Smooth muscle cell (in vitro differentiated cells): ENCODE measurements at regions not wholly inside any gene's neighbourhood (a gene's known extent, or its start where the extent isn't known, plus 50 kb on each side); places are given as distances from the start of the nearest gene placed in this dataset.

Experiments
- DNase-seq: peaks from one replicate; lab custom pipeline; 2025; ENCODE audit not compliant: unreplicated experiment; lab: John Stamatoyannopoulos, UW
- H2AFZ ChIP-seq: fragments of 200-600 bp; sonication (generic); 2 replicates; pipeline ENCODE4 v1.6.0; 2016; ENCODE audit warnings: antibody characterized with exemption, low read depth, mild to moderate bottlenecking
- H3F3A ChIP-seq: fragments of 200-600 bp; sonication (generic); 2 replicates; pipeline ENCODE4 v1.6.0; 2017; ENCODE audit warnings: antibody characterized with exemption, low read depth
- H3K27ac ChIP-seq: fragments of 200-600 bp; sonication (generic); 2 replicates; pipeline ENCODE4 v1.5.1; 2016; ENCODE audit warnings: low read depth, mild to moderate bottlenecking
- H3K27me3 ChIP-seq: fragments of 200-600 bp; sonication (generic); 2 replicates; pipeline ENCODE4 v1.6.1; 2016; ENCODE audit warnings: low read depth, mild to moderate bottlenecking
- H3K36me3 ChIP-seq: fragments of 200-600 bp; sonication (generic); 2 replicates; pipeline ENCODE4 v1.5.1; 2016; ENCODE audit warnings: low read depth
- H3K4me1 ChIP-seq: fragments of 200-600 bp; sonication (generic); 2 replicates; pipeline ENCODE4 v1.5.1; 2016; ENCODE audit warnings: low read depth
- H3K4me2 ChIP-seq: fragments of 200-600 bp; sonication (generic); 2 replicates; pipeline ENCODE4 v1.6.0; 2016; ENCODE audit warnings: mild to moderate bottlenecking
- H3K4me3 ChIP-seq: fragments of 200-600 bp; sonication (generic); 2 replicates; pipeline ENCODE4 v1.5.1; 2016; ENCODE audit warnings: mild to moderate bottlenecking
- H3K79me2 ChIP-seq: fragments of 200-600 bp; sonication (generic); 2 replicates; pipeline ENCODE4 v1.6.0; 2016; ENCODE audit warnings: low read depth, mild to moderate bottlenecking
- H3K9ac ChIP-seq: fragments of 200-600 bp; sonication (generic); 2 replicates; pipeline ENCODE4 v1.6.0; 2016; ENCODE audit warnings: low read depth
- H3K9me3 ChIP-seq: fragments of 200-600 bp; sonication (generic); replicated peaks from 2 replicates; pipeline ENCODE4 v1.5.1; 2016; ENCODE audit warnings: low read depth
- H4K20me1 ChIP-seq: fragments of 200-600 bp; sonication (generic); 2 replicates; pipeline ENCODE4 v1.6.0; 2016; ENCODE audit warnings: low read depth
- CTCF ChIP-seq: fragments of 200-600 bp; sonication (generic); IDR thresholded peaks from 2 replicates; pipeline ENCODE4 v1.5.1; 2017; ENCODE audit warnings: borderline replicate concordance, mild to moderate bottlenecking, antibody characterized with exemption; ENCODE audit not compliant: insufficient read depth, poor library complexity, severe bottlenecking
- WGBS: methylation state at CpG from one replicate; pipeline ENCODE4 v1.1.7; 2016; ENCODE audit warnings: low lambda C conversion rate; 5-methylcytosine and 5-hydroxymethylcytosine counted together

- Histone ChIP-seq H4K20me1 (no peaks in the 10 kb centered on the region), H3K9ac (no peak overlapping the region), H3F3A (no peaks in the 10 kb centered on the region), H3K36me3 (peaks cover 7% of the 10 kb centered on the region), H2AFZ (no peak overlapping the region), H3K79me2 (no peaks in the 10 kb centered on the region), H3K9me3 (peaks cover 5% of the 10 kb centered on the region), H3K4me2 (no peak overlapping the region), H3K27ac (no peak overlapping the region), H3K27me3 (no peaks in the 10 kb centered on the region), H3K4me1 (no peaks in the 10 kb centered on the region), H3K4me3 (no peak overlapping the region)
- no peak for TF ChIP-seq CTCF
- WGBS, result 100% methylated on average over 1 of the region's 1 CpG
- no peak for DNase-seq
Observed at GRCh38 chr5:126166368-126166767, 256.8 kb upstream of the GRAMD2B start.

- Histone ChIP-seq H3K36me3 (peaks cover 7% of the 10 kb centered on the region), H3K4me2 (no peak overlapping the region), H3K4me3 (no peak overlapping the region), H3K4me1 (no peaks in the 10 kb centered on the region), H2AFZ (no peak overlapping the region), H3K9ac (no peak overlapping the region), H4K20me1 (no peaks in the 10 kb centered on the region), H3K27me3 (no peaks in the 10 kb centered on the region), H3K27ac (no peak overlapping the region), H3F3A (no peaks in the 10 kb centered on the region), H3K9me3 (peaks cover 5% of the 10 kb centered on the region), H3K79me2 (no peaks in the 10 kb centered on the region)
- WGBS, result 82% methylated on average over 1 of the region's 1 CpG
- no peak for DNase-seq
- TF ChIP-seq CTCF, result no peak
Observed at GRCh38 chr5:126168785-126169184, 254.4 kb upstream of the GRAMD2B start.

GRCh38 chr5:126171916-126172315 lies 251.3 kb upstream of the GRAMD2B start:
- H3K9ac ChIP-seq, result no peak overlapping the region
- H3K4me3 ChIP-seq, result no peak overlapping the region
- no peak overlapping the region for H3K27ac ChIP-seq
- no peak for DNase-seq
- TF ChIP-seq CTCF, result no peak
- peaks cover 3% of the 10 kb centered on the region for H3K9me3 ChIP-seq
- H3K4me1 ChIP-seq, result no peaks in the 10 kb centered on the region
- H3F3A ChIP-seq, result no peaks in the 10 kb centered on the region
- no peak overlapping the region for H3K4me2 ChIP-seq
- WGBS, result 84% methylated on average over 3 of the region's 3 CpGs
- H2AFZ ChIP-seq, result no peak overlapping the region
- no peaks in the 10 kb centered on the region for H3K27me3 ChIP-seq
- H3K36me3 ChIP-seq, result peaks cover under 1% of the 10 kb centered on the region
- no peaks in the 10 kb centered on the region for H4K20me1 ChIP-seq
- H3K79me2 ChIP-seq, result no peaks in the 10 kb centered on the region

GRCh38 chr5:126172812-126173211 lies 250.4 kb upstream of the GRAMD2B start:
- Histone ChIP-seq H2AFZ (no peak overlapping the region), H3K4me3 (no peak overlapping the region), H3K27me3 (no peaks in the 10 kb centered on the region), H3K4me2 (no peak overlapping the region), H3K4me1 (no peaks in the 10 kb centered on the region), H3K9ac (no peak overlapping the region), H3K9me3 (peaks cover 3% of the 10 kb centered on the region), H3K36me3 (no peaks in the 10 kb centered on the region), H3F3A (no peaks in the 10 kb centered on the region), H3K27ac (no peak overlapping the region), H4K20me1 (no peaks in the 10 kb centered on the region), H3K79me2 (no peaks in the 10 kb centered on the region)
- 82% methylated on average over 1 of the region's 1 CpG for WGBS
- DNase-seq, result no peak
- TF ChIP-seq CTCF, result no peak
